Hepatocyte (in vitro differentiated cells): ENCODE measurements at regions not wholly inside any gene's neighbourhood (a gene's known extent, or its start where the extent isn't known, plus 50 kb on each side); places are given as distances from the start of the nearest gene placed in this dataset.

Experiments
- EZH2 ChIP-seq: fragments of 200-600 bp; sonication (generic); IDR thresholded peaks from 2 replicates; pipeline ENCODE4 v1.6.1; 2016; ENCODE audit warnings: antibody characterized with exemption, mild to moderate bottlenecking, borderline replicate concordance
- EZH2phosphoT487 ChIP-seq: fragments of 200-600 bp; sonication (generic); IDR thresholded peaks from one replicate; pipeline ENCODE4 v1.6.1; 2018; ENCODE audit warnings: antibody characterized with exemption, mild to moderate bottlenecking, low read depth, moderate library complexity; ENCODE audit not compliant: unreplicated experiment, severe bottlenecking
- TF ChIP-seq, protein P1 (sequence below): fragments of 200-600 bp; sonication (generic); IDR thresholded peaks from 2 replicates; pipeline ENCODE4 v1.5.1; 2016; ENCODE audit warnings: antibody characterized with exemption, mild to moderate bottlenecking; ENCODE audit not compliant: poor library complexity

DNA sequence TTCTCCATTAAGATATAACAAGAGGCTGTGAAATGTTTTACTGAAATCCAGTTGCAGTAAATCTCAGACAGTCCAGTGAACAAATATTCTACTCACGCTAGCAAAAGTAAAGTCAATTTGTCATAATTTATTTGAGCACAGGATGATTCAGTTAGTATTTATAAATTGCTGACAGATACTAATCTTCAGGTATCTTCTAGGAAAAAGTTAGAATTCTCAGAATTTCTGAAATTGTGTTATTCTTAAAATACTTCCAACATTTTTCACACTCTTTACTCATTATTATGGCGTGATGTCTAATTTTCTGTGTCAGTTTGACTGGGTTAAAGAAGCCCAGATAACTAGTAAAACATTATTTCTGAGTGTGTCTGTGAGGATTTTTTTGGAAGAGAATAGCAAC is 460.2 kb upstream of the ACVR2A start:
- TF ChIP-seq, protein P1, sequence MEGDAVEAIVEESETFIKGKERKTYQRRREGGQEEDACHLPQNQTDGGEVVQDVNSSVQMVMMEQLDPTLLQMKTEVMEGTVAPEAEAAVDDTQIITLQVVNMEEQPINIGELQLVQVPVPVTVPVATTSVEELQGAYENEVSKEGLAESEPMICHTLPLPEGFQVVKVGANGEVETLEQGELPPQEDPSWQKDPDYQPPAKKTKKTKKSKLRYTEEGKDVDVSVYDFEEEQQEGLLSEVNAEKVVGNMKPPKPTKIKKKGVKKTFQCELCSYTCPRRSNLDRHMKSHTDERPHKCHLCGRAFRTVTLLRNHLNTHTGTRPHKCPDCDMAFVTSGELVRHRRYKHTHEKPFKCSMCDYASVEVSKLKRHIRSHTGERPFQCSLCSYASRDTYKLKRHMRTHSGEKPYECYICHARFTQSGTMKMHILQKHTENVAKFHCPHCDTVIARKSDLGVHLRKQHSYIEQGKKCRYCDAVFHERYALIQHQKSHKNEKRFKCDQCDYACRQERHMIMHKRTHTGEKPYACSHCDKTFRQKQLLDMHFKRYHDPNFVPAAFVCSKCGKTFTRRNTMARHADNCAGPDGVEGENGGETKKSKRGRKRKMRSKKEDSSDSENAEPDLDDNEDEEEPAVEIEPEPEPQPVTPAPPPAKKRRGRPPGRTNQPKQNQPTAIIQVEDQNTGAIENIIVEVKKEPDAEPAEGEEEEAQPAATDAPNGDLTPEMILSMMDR = no peak
- no peak for TF ChIP-seq EZH2phosphoT487
- no peak for TF ChIP-seq EZH2
